SH-SY5Y (cell line): ENCODE measurements at regions not wholly inside any gene's neighbourhood (a gene's known extent, or its start where the extent isn't known, plus 50 kb on each side); places are given as distances from the start of the nearest gene placed in this dataset.

ENCODE experiments used
- GATA2 ChIP-seq: IDR thresholded peaks from 2 replicates; pipeline ENCODE4 v1.6.1; 2011; ENCODE audit warnings: mild to moderate bottlenecking, low read depth, low read length
- GATA3 ChIP-seq: IDR thresholded peaks from 2 replicates; pipeline ENCODE4 v1.6.1; 2011; ENCODE audit warnings: low read depth, mild to moderate bottlenecking, low read length, moderate library complexity

GRCh38 chr21:20306836-20307235, 691.4 kb upstream of the NCAM2 start:
- no peak for TF ChIP-seq GATA2
- no peak for TF ChIP-seq GATA3
